Immature natural killer cell (primary cell): ENCODE measurements at regions not wholly inside any gene's neighbourhood (a gene's known extent, or its start where the extent isn't known, plus 50 kb on each side); places are given as distances from the start of the nearest gene placed in this dataset.

Source experiments
- DNase-seq, 3 donors: peaks; one replicate each; pipeline ENCODE4 v3.0.0; 2022; ENCODE audit warnings: mixed read lengths in 1 of 3
- H3K27ac Mint-ChIP-seq, 6 donors: one replicate each; pipeline ENCODE4 v1.8.0; 2020; ENCODE audit warnings: mixed read lengths in 6 of 6, mild to moderate bottlenecking in 5 of 6, inconsistent platforms in 4 of 6, moderate library complexity in 3 of 6
- H3K27me3 Mint-ChIP-seq, 3 donors: one replicate each; pipeline ENCODE4 v1.8.0; 2020 to 2021; ENCODE audit warnings: low read depth in 3 of 3, mild to moderate bottlenecking in 3 of 3, mixed read lengths in 3 of 3, moderate library complexity in 3 of 3, inconsistent platforms in 1 of 3
- H3K36me3 Mint-ChIP-seq, 3 donors: one replicate each; pipeline ENCODE4 v1.8.0; 2020; ENCODE audit warnings: mixed read lengths in 3 of 3, inconsistent platforms in 2 of 3, mild to moderate bottlenecking in 2 of 3
- H3K4me1 Mint-ChIP-seq, 2 donors: one replicate each; pipeline ENCODE4 v1.8.0; 2020; ENCODE audit warnings: inconsistent platforms in 2 of 2, mild to moderate bottlenecking in 2 of 2, mixed read lengths in 2 of 2, moderate library complexity in 1 of 2
- H3K4me3 Mint-ChIP-seq, 5 donors: one replicate each; pipeline ENCODE4 v1.8.0; 2020; ENCODE audit warnings: mild to moderate bottlenecking in 5 of 5, mixed read lengths in 5 of 5, inconsistent platforms in 3 of 5, moderate library complexity in 3 of 5
- H3K9me3 Mint-ChIP-seq, 6 donors: one replicate each; pipeline ENCODE4 v1.8.0; 2020; ENCODE audit warnings: mild to moderate bottlenecking in 6 of 6, mixed read lengths in 6 of 6, inconsistent platforms in 4 of 6, moderate library complexity in 3 of 6

DNA sequence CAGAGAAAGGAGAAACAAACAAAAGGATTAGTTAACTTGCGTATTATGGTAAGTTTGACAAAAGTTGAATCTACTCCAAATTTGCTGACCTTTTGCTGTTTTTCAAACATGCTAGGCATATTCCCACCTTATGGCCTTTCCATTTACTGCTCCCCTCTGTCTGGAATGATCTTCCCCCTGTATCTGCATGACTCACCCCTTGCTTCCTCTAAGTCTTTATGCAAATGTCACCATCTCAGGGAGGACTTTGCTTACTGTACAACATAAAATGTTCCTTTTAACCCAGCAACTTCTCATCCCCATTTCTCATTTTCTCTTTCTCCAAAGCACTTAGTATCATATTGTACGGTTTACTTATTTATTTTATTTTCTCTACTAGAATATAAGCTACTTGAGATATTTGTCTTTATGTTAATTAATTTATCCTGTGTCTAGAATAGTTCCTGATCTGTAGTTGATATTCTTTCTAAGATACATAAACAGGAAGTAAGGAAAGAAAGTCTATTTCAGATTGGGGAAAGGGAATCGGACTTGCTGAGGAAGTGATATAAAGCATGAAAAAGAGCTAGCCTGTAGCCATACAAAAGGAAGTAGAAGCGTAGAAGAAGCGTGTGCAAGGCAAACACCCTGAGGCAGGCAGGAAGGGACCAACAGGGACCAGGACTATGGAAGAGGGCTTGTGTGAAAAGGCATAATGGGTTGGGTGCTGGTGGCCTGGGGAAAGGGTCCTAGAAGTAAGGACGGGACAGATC is 144.9 kb upstream of the ERBB4 start:
- Mint-ChIP-seq H3K27me3 (peaks cover 0 to 9% (median 1%) of the 10 kb centered on the region in 3 donors), H3K4me3 (no peak overlapping the region), H3K4me1 (peaks cover 3 to 5% of the 10 kb centered on the region in 2 donors), H3K9me3 (peaks cover 0 to 2% (median 0%) of the 10 kb centered on the region in 6 donors), H3K27ac (no peak overlapping the region), H3K36me3 (no peaks in the 10 kb centered on the region)
- DNase-seq = no peak

GRCh38 chr2:212682937-212683336 is 144.3 kb upstream of the ERBB4 start:
- H3K27ac Mint-ChIP-seq = no peak overlapping the region
- no peak overlapping the region for H3K4me3 Mint-ChIP-seq
- peaks cover 0 to 2% (median 0%) of the 10 kb centered on the region in 6 donors for H3K9me3 Mint-ChIP-seq
- H3K4me1 Mint-ChIP-seq = peaks cover 3 to 5% of the 10 kb centered on the region in 2 donors
- no peaks in the 10 kb centered on the region for H3K36me3 Mint-ChIP-seq
- DNase-seq = no peak
- H3K27me3 Mint-ChIP-seq = peaks cover 0 to 9% (median 1%) of the 10 kb centered on the region in 3 donors

- no peak for DNase-seq
- Mint-ChIP-seq H3K4me3 (no peak overlapping the region), H3K27me3 (peaks cover 4 to 17% (median 5%) of the 10 kb centered on the region in 3 donors), H3K9me3 (peaks cover 0 to 2% (median 0%) of the 10 kb centered on the region in 6 donors), H3K36me3 (no peaks in the 10 kb centered on the region), H3K27ac (no peak overlapping the region), H3K4me1 (no peaks in the 10 kb centered on the region)
Observed at GRCh38 chr2:212677466-212677865, 138.9 kb upstream of the ERBB4 start.

DNA sequence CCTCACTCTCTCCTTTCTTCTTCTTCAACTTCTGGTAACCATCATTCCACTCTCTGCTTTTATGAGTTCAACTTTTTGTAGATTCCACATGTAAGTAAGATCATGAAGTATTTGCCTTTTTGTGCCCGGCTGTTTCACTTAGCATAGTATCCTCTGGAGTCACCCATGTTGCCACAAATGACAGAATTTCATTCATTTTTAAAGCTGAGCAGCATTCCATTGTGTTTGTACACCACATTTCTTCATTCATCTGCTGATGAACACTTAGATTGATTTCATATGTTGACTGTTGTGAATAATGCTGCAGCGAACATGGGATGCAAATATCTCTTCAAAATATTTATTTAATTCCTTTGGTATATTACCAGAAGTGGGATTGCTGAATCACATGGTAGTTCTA is 133.6 kb upstream of the ERBB4 start:
- Mint-ChIP-seq H3K27ac (no peak overlapping the region), H3K4me3 (no peak overlapping the region), H3K36me3 (no peaks in the 10 kb centered on the region), H3K9me3 (no peaks in the 10 kb centered on the region), H3K27me3 (peaks cover 1 to 10% (median 2%) of the 10 kb centered on the region in 3 donors), H3K4me1 (peaks cover 0 to 9% of the 10 kb centered on the region in 2 donors)
- no peak for DNase-seq

DNA sequence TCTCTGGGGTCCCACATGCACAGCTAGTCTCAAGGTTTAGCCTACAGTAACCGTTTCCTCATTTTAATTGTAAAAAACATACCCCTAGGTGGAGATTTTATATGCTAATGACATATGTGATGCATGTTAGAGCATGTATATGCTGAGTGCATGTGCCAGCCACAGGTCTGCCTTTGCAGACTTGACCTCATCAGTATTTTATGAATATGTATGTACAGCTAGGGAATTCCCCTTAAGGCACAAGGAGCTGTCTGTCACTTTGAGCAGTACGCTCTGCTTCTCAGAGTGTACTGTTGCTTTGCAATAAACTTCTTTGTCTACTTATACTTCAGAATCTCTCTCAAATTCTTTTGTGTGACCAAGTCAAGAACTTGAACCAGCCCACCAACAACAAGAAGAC is 131.2 kb upstream of the ERBB4 start:
- Mint-ChIP-seq H3K27ac (no peak overlapping the region), H3K4me1 (peaks cover 0 to 9% of the 10 kb centered on the region in 2 donors), H3K4me3 (no peak overlapping the region), H3K36me3 (no peaks in the 10 kb centered on the region), H3K9me3 (no peaks in the 10 kb centered on the region), H3K27me3 (peaks cover 1 to 4% (median 2%) of the 10 kb centered on the region in 3 donors)
- no peak for DNase-seq

DNA sequence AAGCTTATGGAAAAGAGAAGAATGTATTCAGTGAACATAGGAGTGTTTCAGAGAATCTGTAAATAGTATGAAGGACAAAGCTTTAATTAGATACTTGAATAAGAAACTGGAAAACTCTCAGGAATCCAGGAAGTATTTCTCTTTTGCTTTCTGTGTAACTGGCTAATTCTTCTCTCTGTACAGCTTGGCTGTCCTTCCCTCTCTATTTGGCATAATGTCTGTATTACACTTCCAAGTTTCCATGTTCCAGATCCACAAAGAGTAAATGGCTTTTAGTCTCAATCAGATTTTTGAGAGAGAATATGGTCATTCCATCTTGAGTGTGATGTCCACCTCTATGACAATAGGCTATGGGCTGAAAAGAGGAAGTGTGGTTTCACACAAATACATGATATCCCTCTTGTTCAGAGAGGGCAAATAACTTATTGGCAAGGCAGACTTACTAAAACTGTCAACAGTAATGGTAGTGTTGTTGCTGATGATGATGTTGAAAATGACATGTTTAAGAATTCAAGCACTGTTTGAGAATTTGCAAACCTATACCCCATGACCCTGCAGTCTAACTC is 129.2 kb upstream of the ERBB4 start:
- H3K4me1 Mint-ChIP-seq = peaks cover 0 to 9% of the 10 kb centered on the region in 2 donors
- H3K9me3 Mint-ChIP-seq = no peaks in the 10 kb centered on the region
- no peak overlapping the region for H3K4me3 Mint-ChIP-seq
- H3K36me3 Mint-ChIP-seq = no peaks in the 10 kb centered on the region
- peaks cover 0 to 8% (median 0%) of the 10 kb centered on the region in 3 donors for H3K27me3 Mint-ChIP-seq
- H3K27ac Mint-ChIP-seq = no peak overlapping the region
- DNase-seq = no peak

- Mint-ChIP-seq H3K4me3 (no peak overlapping the region), H3K4me1 (peaks cover 0 to 9% of the 10 kb centered on the region in 2 donors), H3K27ac (no peak overlapping the region), H3K9me3 (peaks cover 0 to under 1% (median 0%) of the 10 kb centered on the region in 6 donors), H3K27me3 (peaks cover 0 to 12% (median 3%) of the 10 kb centered on the region in 3 donors), H3K36me3 (no peaks in the 10 kb centered on the region)
- no peak for DNase-seq
Observed at GRCh38 chr2:212665948-212666347, 127.3 kb upstream of the ERBB4 start.

GRCh38 chr2:212659441-212659840 is 120.8 kb upstream of the ERBB4 start:
- no peak overlapping the region for H3K4me3 Mint-ChIP-seq
- no peak overlapping the region for H3K27ac Mint-ChIP-seq
- H3K4me1 Mint-ChIP-seq = no peaks in the 10 kb centered on the region
- peaks cover 0 to 3% (median 0%) of the 10 kb centered on the region in 3 donors for H3K36me3 Mint-ChIP-seq
- peaks cover 0 to 26% (median 8%) of the 10 kb centered on the region in 6 donors for H3K9me3 Mint-ChIP-seq
- H3K27me3 Mint-ChIP-seq = peaks cover 0 to 22% (median 15%) of the 10 kb centered on the region in 3 donors
- no peak for DNase-seq

GRCh38 chr2:212649646-212650045 is 111.0 kb upstream of the ERBB4 start:
- no peak for DNase-seq
- peaks cover 0 to 6% (median 0%) of the 10 kb centered on the region in 6 donors for H3K9me3 Mint-ChIP-seq
- peaks cover 3 to 14% (median 9%) of the 10 kb centered on the region in 3 donors for H3K27me3 Mint-ChIP-seq
- H3K4me1 Mint-ChIP-seq = no peaks in the 10 kb centered on the region
- no peak overlapping the region for H3K27ac Mint-ChIP-seq
- no peaks in the 10 kb centered on the region for H3K36me3 Mint-ChIP-seq
- H3K4me3 Mint-ChIP-seq = no peak overlapping the region

DNA sequence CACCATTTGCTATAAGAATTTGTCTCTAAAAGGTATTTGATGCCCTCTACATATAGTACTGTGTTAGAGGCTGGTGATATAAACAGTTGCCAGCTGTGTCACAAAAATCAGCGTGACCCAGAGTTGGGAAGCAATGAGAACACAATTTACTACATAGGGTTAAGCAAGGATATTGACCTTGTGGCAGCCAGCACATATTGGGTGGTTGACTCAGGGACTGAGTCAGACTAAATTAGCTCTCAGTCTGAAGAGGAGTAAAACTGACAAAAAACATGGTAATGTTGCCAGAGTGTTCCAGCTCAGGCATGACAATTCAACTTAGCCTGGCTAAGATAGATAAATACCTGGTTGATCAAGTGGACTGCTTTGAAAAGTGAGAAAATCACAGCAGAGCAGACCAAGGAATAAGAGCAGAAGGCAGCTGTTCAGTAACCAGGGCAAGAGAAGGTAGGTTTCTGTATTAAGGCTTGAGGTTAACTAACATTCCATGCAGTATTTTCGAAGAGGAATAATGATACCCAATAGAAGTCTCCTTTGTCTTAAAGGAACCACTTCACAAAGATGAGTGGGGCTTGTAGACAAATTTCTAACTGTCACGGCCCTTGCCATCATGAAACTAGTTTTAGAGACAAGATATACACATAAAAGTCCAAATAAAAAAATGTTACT is 108.2 kb upstream of the ERBB4 start:
- no peak overlapping the region for H3K27ac Mint-ChIP-seq
- no peak overlapping the region for H3K4me3 Mint-ChIP-seq
- no peaks in the 10 kb centered on the region for H3K36me3 Mint-ChIP-seq
- no peak for DNase-seq
- no peaks in the 10 kb centered on the region for H3K4me1 Mint-ChIP-seq
- H3K27me3 Mint-ChIP-seq = peaks cover 0 to 15% (median 9%) of the 10 kb centered on the region in 3 donors
- H3K9me3 Mint-ChIP-seq = peaks cover 0 to 7% (median 0%) of the 10 kb centered on the region in 6 donors

DNA sequence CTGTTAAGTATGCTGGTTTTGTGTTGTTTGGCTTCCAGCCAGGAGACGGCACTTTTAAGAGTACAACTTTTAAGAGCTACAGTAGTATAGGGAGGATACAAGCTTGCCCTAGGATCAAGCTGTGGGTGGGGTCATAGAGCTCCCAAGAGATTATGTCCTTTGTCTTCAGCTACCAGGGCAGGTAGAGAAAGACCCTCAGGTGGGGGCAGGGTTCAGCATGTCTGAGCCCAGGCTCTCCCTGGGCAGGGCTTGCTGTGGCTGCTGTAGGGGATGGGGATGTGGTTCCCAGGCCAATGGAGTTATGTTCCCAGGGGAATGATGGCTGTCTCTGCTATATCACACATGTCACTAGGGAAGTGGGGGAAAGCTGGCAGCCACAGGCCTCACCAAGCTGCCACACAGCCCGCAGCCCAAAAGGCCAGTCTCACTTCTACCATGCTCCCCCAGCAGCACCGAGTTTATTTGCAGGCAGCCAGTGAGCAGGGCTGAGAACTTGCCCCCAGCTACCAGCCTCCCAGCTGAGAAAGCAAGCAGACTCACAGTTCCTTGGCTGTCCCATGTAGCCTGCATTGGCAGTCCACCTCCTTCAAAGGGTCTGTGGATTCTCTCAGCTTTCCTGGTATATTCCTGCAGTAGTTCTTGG is 105.7 kb upstream of the ERBB4 start:
- Mint-ChIP-seq H3K36me3 (no peaks in the 10 kb centered on the region), H3K9me3 (peaks cover 0 to 6% (median 0%) of the 10 kb centered on the region in 6 donors), H3K27me3 (peaks cover 2 to 7% (median 4%) of the 10 kb centered on the region in 3 donors), H3K27ac (no peak overlapping the region), H3K4me3 (no peak overlapping the region), H3K4me1 (no peaks in the 10 kb centered on the region)
- DNase-seq = no peak

- peaks cover 0 to 6% (median 0%) of the 10 kb centered on the region in 6 donors for H3K9me3 Mint-ChIP-seq
- no peak for DNase-seq
- no peak overlapping the region for H3K27ac Mint-ChIP-seq
- H3K4me3 Mint-ChIP-seq = no peak overlapping the region
- H3K4me1 Mint-ChIP-seq = no peaks in the 10 kb centered on the region
- peaks cover 4 to 7% (median 6%) of the 10 kb centered on the region in 3 donors for H3K27me3 Mint-ChIP-seq
- no peaks in the 10 kb centered on the region for H3K36me3 Mint-ChIP-seq
Observed at GRCh38 chr2:212640428-212640827, 101.8 kb upstream of the ERBB4 start.

- Mint-ChIP-seq H3K27ac (no peak overlapping the region), H3K9me3 (peaks cover 0 to 6% (median 0%) of the 10 kb centered on the region in 6 donors), H3K4me3 (no peak overlapping the region), H3K27me3 (peaks cover 4 to 6% (median 4%) of the 10 kb centered on the region in 3 donors), H3K4me1 (no peaks in the 10 kb centered on the region), H3K36me3 (no peaks in the 10 kb centered on the region)
- no peak for DNase-seq
Observed at GRCh38 chr2:212638694-212639093, 100.1 kb upstream of the ERBB4 start.

DNA sequence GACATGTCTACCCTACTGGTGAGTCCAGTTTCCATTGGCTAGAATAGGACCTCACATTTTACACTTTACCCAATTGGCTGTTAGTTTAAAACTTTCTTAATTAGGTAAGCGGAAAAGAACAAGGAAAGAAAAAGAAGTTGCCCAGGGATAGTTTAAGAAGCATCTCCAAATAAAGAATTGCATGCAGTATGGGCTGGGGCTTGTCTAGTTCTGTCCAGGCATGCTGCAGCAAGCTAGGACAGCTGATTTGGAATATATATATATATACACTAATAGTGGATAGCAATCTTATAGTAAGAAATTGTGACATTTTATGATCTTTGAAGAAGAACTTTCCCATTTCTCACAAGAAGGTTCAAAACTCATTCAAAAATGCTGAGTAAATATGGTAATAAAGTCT is 90.0 kb upstream of the ERBB4 start:
- H3K27ac Mint-ChIP-seq = no peak overlapping the region
- H3K4me1 Mint-ChIP-seq = no peaks in the 10 kb centered on the region
- DNase-seq = no peak
- H3K36me3 Mint-ChIP-seq = no peaks in the 10 kb centered on the region
- H3K9me3 Mint-ChIP-seq = peaks cover 0 to 10% (median 0%) of the 10 kb centered on the region in 6 donors
- no peak overlapping the region for H3K4me3 Mint-ChIP-seq
- peaks cover 5 to 6% (median 5%) of the 10 kb centered on the region in 3 donors for H3K27me3 Mint-ChIP-seq
